ENCODE measurements at regions not wholly inside any gene's neighbourhood (a gene's known extent, or its start where the extent isn't known, plus 50 kb on each side); places are given as distances from the start of the nearest gene placed in this dataset.

DNA sequence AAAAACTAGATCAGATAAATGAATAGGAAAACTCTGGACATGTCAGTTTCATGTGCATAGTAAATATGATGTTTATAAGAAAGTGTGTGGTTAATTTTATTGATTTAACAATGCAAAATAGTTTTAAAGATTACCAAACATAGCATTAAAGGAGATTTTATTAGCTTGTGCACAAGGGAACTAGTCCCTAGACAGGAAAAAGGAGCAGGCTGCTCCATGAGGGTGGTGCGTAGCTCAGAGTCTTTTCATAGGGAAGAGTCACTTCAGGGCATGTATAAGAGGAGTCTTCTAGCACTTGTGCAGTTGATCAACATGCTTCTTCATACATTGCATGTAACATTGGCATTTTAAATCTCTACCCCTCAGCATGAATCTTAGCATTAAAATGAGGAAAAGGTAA is 835.8 kb downstream of the GRIK2 start:
- no peak for DNase-seq (ENCODE audit: low read depth)
- H3K4me3 ChIP-seq (ENCODE audit: low read length) = no peak overlapping the region
- TF ChIP-seq, protein P1, sequence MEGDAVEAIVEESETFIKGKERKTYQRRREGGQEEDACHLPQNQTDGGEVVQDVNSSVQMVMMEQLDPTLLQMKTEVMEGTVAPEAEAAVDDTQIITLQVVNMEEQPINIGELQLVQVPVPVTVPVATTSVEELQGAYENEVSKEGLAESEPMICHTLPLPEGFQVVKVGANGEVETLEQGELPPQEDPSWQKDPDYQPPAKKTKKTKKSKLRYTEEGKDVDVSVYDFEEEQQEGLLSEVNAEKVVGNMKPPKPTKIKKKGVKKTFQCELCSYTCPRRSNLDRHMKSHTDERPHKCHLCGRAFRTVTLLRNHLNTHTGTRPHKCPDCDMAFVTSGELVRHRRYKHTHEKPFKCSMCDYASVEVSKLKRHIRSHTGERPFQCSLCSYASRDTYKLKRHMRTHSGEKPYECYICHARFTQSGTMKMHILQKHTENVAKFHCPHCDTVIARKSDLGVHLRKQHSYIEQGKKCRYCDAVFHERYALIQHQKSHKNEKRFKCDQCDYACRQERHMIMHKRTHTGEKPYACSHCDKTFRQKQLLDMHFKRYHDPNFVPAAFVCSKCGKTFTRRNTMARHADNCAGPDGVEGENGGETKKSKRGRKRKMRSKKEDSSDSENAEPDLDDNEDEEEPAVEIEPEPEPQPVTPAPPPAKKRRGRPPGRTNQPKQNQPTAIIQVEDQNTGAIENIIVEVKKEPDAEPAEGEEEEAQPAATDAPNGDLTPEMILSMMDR (conservative IDR thresholded peaks at IDR 0.05; ENCODE audit: low read length) = no peak

Measured in AG10803 (cell line).